Kidney epithelial cell (primary cell): ENCODE measurements at regions not wholly inside any gene's neighbourhood (a gene's known extent, or its start where the extent isn't known, plus 50 kb on each side); places are given as distances from the start of the nearest gene placed in this dataset.

Experiments
- DNase-seq: peaks from one replicate; pipeline ENCODE4 v3.0.0-alpha.2; 2010; ENCODE audit warnings: low read depth
- H3K27me3 ChIP-seq: 2 replicates; pipeline ENCODE4 v1.6.0; 2011; ENCODE audit warnings: low read length; ENCODE audit not compliant: control insufficient read depth, insufficient read depth
- H3K36me3 ChIP-seq: 2 replicates; pipeline ENCODE4 v1.5.1; 2011; ENCODE audit warnings: low read length; ENCODE audit not compliant: control insufficient read depth, insufficient read depth
- H3K4me3 ChIP-seq: 2 replicates; pipeline ENCODE4 v1.5.1; 2011; ENCODE audit warnings: low read depth, mild to moderate bottlenecking, control low read depth, low read length
- TF ChIP-seq, protein P1 (sequence below): IDR thresholded peaks from 2 replicates; pipeline ENCODE4 v1.5.1; 2011; ENCODE audit warnings: mild to moderate bottlenecking, moderate library complexity, low read length, control low read depth, inconsistent platforms; ENCODE audit not compliant: insufficient read depth, poor library complexity, severe bottlenecking

- DNase-seq: no peak
- no peak overlapping the region for H3K4me3 ChIP-seq
- no peaks in the 10 kb centered on the region for H3K27me3 ChIP-seq
- no peaks in the 10 kb centered on the region for H3K36me3 ChIP-seq
- TF ChIP-seq, protein P1, sequence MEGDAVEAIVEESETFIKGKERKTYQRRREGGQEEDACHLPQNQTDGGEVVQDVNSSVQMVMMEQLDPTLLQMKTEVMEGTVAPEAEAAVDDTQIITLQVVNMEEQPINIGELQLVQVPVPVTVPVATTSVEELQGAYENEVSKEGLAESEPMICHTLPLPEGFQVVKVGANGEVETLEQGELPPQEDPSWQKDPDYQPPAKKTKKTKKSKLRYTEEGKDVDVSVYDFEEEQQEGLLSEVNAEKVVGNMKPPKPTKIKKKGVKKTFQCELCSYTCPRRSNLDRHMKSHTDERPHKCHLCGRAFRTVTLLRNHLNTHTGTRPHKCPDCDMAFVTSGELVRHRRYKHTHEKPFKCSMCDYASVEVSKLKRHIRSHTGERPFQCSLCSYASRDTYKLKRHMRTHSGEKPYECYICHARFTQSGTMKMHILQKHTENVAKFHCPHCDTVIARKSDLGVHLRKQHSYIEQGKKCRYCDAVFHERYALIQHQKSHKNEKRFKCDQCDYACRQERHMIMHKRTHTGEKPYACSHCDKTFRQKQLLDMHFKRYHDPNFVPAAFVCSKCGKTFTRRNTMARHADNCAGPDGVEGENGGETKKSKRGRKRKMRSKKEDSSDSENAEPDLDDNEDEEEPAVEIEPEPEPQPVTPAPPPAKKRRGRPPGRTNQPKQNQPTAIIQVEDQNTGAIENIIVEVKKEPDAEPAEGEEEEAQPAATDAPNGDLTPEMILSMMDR: no peak
These were observed 1301.0 kb upstream of the CDH8 start for GRCh38 chr16:63337264-63337663.

DNA sequence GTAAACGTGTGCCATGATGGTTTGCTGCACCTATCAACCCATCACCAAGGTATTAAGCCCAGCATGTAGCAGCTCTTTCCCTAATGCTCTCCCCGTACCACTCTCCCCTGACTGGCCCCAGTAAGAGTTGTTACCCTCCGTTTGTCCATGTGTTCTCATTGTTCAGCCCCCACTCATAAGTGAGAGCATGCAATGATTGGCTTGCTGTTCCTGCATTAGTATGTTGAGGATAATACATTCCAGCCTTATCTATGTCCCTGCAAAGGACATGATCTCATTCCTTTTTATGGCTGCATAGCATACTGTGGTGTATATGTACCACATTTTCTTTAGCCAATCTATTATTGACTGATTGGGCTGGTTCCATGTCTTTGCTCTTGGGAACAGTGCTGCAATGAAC, 1294.9 kb upstream of the CDH8 start:
- no peak overlapping the region for H3K4me3 ChIP-seq
- DNase-seq: no peak
- TF ChIP-seq, protein P1: no peak

GRCh38 chr16:63326736-63327339, 1290.6 kb upstream of the CDH8 start:
- DNase-seq: no peak
- Histone ChIP-seq H3K27me3 (no peaks in the 10 kb centered on the region), H3K36me3 (no peaks in the 10 kb centered on the region), H3K4me3 (no peak overlapping the region)
- TF ChIP-seq, protein P1: no peak

More for the DNA sequence above, 1294.9 kb upstream of the CDH8 start:
- no peaks in the 10 kb centered on the region for H3K36me3 ChIP-seq
- no peaks in the 10 kb centered on the region for H3K27me3 ChIP-seq

- H3K36me3 ChIP-seq: no peaks in the 10 kb centered on the region
- H3K4me3 ChIP-seq: no peak overlapping the region
- no peaks in the 10 kb centered on the region for H3K27me3 ChIP-seq
- TF ChIP-seq, protein P1: no peak
- DNase-seq: no peak
These were observed 1287.8 kb upstream of the CDH8 start for GRCh38 chr16:63323722-63324705.

DNA sequence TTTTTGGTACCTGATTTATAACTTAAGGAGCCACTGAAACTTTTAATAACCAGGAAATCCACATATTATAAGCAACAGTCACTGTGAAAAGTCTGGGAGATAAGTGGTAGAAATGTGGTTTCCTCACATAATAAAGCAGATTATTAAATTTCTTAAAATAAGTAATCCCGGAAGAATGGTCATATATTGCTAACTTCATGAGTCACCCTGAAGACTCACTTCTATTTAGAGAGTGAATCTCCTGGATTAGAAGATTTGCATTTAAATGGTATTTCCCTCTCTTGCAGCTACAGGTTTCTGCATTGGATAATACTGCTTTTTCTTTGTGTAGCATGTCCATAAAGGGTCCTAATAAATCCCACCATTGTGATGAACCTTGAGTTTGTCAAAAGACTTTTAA, 1286.8 kb upstream of the CDH8 start:
- Histone ChIP-seq H3K36me3 (no peaks in the 10 kb centered on the region), H3K27me3 (no peaks in the 10 kb centered on the region), H3K4me3 (no peak overlapping the region)
- TF ChIP-seq, protein P1: no peak
- DNase-seq: no peak
